DMS53 treated with DMSO at 0.1 percent for 48 hours (cell line): ENCODE measurements at regions not wholly inside any gene's neighbourhood (a gene's known extent, or its start where the extent isn't known, plus 50 kb on each side); places are given as distances from the start of the nearest gene placed in this dataset.

Source experiments
- DNase-seq: peaks from one replicate; lab custom pipeline; 2025; ENCODE audit not compliant: unreplicated experiment; lab: John Stamatoyannopoulos, UW

DNA sequence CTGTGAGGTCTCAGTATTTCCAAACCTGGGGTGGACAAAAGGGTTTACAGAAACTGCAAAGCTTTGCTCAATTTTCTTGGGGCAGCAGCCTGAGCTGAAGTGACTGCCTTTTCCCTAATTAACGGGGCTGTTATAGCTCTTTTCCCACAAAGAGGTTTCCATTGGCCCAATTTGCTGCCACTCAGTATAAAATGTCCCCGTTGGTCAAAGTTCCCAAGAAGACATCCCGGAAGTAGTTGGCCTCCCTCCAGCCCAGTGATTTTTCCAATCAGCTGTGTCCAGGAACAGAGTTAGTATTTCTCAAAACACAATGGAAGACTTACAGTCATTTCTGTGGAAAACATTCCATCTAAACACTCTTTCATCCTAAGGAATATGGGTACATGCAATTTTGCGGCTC lies 643.6 kb downstream of the ACTL7B start:
- DNase-seq = no peak

DNA sequence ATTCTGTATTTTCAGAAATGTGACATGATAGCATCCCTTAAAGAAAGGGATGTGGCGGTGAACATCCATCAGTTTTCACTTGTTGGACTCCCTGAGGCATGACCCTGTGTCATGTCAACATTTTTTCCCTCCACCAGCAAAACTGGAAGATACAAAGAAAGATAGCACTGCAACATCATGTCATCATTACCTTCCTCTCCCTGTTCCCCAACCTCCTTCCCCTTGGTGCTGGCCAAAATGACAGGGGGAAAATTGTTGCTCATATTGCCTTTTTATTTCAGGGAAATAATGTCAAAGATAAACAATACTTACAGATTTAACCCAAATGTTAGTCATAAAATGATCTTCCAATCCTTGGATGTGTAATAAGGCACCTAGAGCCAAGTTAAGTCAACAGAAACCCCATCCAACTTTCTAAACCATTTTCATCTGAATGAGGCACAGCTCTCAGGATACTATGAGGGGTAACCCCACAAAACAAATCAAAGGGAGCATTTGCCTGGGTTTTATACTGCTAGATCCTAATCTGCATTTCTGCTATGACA lies 644.3 kb downstream of the ACTL7B start:
- DNase-seq = no peak

DNA sequence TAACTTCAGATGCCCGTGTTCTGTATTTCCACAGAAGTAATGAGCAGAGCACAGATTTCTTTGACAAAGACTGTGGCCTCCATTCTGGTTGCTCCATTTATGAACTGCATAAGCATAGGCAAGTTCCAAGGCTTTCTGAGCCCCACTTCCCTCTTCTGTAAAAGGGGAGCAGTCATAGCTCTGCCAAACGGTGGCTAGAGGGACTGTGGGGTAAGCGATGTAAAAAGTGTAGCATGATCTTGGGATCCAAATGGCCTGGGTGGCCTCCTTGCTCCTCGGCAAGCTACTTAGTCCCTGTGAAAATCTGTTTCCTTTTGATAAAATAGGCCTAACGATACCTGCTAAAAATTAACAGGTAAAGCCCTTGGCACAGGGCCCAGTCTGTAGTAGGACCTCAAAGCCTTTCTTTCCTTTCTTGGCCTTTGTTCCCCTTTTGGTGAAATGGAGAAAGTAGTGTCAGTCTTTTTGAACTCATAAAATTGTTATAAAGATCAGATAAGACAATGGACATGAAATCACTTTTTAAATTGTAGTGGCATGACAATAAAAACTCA lies 646.6 kb downstream of the ACTL7B start:
- no peak for DNase-seq

DNA sequence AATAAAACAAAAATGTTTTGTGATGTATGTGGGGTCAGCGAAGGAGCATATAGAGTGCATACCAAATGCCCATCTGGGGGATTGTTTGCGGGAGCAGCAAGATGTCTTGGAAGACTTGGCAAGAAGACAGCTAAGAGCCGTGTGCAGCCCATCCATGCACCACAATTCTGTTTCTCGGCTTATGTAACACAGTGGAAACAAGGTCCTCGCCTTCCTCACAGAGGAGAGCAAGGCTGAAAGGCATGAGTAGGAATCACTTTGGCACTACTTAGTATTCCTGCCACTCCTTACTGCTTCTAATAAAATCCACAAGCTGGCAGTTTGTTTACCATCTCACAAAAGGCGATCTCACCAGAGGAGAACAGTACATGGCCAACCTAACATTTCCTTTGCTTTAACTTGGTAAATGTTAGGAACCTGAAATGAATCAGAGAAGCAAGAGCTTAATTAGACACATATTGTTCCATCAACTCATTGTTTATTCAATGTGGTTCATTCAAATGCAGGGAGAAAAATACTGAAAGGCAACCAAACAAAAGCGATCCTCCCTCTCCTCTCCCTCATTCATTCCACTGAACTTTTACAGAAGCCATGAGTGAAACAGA lies 648.1 kb downstream of the ACTL7B start:
- no peak for DNase-seq

DNA sequence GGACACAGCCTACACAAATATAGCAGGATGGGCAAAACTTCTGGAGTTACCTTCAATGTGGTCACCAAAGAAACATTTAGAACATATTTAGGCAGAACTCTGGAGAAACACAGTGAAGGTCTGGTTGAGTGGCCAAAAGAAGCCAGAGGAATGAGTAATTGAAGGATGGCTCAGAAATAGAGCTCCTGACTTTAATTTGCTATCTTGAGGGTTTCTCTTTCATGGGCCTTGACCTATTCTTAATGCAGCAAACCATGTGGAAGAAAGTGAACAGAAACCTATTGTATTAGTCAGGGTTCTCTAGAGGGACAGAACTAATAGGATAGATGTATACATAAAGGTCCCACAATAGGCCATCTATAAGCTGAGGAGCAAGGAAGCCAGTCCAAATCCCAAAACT lies 650.5 kb downstream of the ACTL7B start:
- no peak for DNase-seq

DNA sequence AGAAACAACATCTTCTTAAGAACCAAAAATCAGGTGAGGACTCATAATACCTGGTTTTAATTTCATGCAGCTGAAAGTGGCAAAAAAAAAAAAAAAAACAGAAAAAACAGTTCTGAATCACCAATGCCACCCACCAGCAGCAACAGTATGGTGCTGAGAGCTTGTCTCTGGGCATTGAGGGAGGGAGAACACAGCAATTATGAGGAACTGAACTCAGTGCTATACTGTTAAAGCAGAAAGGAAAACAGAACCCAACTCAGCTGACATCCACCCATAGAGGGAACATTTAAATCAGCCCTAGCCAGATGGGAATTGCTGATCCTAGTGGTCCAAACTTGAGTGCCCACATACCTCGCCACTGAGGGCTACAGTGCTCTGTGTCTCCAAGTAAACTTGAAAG lies 657.9 kb downstream of the ACTL7B start:
- DNase-seq = no peak

DNA sequence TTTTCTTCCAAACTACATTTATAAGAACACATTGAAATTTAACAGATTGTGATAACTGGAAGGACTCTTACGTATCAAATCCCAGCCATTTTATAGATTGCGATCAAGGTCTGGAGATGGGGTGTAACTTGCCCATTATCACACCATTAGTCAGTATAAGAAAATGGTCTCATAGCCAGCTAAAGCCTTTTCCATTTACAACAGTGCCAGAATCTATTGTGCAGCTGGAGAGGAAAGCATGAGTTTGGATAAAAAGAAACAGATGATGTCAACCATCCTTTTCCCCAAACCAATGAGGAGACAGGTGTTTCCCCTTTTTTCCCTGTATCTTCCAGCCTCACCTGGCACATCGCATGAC lies 658.8 kb downstream of the ACTL7B start:
- no peak for DNase-seq

DNA sequence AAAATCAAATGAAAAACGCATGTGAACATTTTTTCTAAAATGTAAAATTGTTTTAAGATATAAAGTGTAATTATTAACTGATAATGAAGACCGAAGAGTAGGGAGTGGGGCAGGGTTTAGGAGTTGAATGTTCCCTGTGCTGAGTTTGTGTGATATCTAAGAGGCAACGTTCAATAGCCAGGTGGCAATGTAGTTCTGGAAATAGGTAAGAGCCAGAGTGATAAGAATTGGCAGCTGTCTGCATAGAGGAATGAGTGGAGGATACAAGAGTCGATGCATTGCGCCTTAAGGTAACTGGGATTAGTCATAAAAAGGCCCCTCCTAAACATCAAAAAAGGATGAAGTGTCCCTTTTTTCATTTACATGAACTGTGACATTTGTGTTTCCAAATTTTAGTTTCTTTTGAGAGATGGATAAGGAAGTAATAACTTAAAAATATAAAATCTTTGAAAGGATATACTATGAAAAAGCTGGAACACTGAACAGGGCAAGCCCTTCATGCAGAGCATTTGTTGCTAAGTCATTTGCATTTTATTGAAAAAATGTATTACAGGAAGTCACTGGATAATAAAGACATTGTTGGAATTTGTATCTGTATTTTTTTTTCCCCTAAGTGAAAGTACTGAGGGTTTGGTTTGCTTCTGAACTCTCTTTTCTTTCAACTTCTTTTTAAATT lies 659.3 kb downstream of the ACTL7B start:
- no peak for DNase-seq

DNA sequence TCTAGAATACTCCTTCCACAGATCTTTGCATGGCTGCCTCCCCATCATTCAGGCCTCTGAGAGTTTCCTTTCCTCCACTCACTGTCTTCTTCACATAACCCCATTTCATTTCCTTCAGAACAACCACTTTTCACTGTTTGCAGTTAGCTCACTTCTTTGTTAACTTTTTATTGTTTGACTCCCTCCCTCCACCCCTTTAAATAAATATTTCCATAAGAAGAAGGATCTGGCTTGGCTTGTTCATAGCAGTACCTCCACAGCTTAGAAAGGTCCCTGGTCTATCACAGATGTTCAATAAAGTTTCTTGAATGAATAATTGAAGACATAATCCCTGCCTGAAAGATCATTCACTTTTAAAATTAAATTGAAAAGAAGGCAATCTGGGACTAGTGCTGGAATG lies 661.6 kb downstream of the ACTL7B start:
- DNase-seq = no peak

DNA sequence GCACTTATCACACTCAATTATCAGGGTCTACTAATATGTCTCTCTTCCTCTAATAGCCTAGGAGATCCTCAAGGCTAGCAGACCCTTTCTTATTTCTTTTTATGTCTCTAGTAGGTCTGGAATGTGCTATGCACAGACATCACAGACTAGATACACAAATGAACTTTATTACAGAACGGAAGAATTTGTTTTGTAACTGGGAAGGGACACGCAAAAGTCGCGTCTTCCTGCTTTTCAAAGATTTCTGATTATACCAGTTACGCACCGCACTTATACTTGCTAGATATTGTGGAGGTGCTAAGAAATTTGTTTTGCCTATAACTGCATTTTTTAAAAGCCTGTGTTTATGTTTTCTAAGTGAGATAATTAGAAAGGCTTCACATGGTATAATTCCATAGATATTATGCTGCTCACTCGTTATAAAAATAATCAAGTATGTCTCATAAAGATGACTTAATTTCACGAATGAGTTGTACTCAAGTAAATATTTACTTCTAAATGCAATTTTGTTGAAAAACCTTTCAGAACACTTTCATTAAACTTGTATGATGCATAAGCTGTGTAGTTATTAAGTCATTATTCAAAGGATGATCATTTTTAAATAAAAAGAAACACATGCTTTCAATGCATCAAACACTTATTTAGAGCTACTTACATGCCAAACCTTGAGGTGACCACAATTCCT lies 662.6 kb downstream of the ACTL7B start:
- no peak for DNase-seq

DNA sequence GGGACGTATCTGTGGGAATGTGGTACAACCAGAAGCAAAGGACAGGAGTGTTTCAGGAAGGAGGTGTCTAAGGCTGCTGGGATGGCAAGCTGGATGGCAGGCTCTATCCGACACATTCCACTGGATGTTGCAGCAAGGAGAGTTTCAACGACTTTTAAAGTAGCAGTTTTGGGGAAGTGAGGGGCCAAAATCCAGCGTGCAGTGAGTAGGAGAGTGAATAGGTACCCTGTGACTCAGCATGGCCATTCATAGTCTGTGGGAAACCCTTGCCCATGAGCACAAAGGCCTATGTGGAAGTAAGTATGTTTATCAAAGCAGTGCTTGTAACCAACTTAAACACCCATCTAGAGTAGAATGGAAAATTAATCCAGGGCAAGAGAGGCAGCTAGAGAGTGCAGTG lies 664.7 kb downstream of the ACTL7B start:
- no peak for DNase-seq

DNA sequence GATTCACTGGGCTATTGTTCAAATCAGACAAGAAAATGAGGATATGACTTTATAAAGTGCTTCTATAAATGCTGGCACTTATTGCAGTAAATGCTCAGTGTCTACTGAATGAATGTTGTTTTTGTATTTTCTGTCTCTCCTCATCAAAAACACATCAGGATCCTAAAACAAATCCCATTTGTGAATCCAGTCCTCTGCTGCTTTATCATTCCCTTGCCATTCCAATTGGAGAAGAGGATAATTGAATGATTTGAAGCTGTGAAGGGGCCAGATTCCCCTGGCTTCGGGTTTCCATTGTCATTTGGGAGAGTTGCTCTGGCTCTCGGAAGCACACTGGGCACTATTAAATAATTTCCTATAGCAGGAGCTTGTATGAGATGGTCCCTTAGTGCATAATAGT lies 666.8 kb downstream of the ACTL7B start:
- DNase-seq = no peak

DNA sequence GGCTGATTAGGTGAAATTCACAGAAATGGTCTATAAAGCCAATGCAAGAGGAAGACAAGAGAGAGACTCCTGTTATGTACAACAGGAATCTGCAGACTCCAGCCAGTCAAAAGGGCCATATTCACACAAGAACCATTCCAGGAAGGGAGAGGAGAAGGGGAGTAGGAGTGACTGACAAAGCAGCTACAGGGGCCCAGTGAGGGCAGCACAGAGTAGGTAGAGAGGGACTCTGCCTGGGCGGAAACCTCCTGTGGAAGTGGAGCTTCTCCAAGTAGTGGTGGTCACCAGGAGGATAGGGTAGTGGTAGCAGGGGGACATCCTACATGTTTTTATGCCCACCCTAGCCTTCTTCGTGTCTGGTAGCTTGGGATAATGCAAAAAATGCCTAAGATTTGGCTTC lies 667.3 kb downstream of the ACTL7B start:
- no peak for DNase-seq

DNA sequence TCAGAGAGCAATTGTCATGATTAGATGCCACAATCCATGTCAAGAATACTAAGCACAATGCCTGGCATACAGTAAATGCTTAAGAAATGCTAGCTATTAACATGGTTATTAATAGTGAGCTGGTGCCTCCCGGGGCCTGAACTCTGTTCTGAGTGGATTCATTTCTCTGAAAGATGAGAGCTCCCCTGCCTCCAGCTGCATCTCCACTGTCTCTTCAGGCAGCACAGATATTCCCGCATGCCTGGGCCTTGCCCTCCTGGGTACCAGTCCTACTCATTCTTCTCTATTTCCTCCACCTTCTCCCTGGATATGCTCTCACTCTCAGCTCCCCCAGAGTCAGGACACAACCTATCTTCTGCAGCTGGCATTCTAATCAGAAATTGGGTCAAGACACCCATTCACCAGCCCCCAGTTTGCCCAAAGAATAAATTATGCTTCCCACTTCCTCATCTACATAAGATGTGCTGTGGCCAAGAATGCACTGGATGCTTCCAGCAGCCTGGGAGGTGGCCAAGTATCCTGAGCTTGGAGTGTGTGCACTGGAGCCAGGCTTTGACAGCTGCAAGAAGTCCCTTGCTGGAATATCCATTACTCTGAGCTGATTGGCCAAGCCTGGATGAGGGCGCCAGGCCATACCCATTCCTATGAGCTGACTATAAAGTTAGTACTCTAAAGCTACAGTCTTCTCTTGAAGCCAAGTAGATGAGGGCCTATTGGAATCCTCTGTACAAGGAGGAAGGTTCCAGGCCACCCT lies 669.0 kb downstream of the ACTL7B start:
- DNase-seq = no peak

DNA sequence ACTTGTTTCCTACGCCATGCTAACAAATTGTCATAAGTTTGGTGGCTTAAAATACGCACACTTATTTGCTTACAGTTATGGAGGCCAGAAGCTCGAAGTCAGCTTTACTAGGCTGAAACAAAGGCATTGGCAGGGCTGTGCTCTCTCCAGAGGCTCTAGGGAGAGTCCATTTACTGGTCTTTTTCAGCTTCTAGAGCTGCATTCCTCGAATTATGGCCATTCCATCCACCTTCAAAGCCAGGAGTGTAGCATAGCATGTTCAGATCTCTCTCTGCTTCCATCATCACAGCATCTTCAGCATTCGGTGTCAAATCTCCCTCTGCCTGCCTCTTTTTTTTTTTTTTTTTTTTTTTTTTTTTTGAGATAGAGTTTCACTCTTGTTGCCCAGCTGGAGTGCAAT lies 670.2 kb downstream of the ACTL7B start:
- no peak for DNase-seq

DNA sequence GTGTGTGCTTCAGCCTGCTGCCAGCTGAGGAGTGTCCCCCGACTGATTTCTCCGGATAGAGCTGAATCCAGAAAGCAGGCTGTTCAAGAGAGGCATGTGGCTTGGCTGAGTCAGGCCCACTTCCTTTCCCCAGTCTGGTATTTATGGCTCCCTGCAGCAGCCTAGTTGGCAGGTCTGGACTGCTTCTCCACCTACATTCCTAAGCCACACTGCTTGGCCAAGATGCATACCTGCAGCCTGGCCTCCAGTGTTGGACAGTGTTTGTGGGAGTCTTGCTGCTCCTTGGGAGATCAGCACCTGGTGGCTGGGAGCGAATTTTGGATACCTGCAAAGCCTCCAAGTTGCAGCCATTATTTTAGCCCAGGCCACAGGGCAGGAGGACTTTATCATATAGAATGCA lies 670.8 kb downstream of the ACTL7B start:
- no peak for DNase-seq

DNA sequence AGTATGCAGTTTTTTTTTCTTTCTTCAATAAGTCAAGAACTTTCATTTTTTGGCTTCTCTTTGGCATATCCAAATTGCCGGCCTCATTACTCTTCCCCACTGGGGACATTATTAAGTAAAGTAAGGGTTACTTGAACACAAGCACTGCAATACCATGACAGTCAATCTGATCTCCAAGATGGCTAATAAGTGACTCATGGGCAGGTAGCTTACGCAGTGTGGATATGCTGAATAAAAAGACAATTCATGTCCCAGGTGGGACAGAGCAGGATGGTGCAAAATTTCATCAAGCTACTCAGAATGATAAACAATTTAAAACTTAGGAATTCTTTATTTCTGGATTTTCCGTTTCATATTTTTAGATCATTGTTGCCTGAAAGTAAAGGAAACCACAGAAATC lies 671.8 kb downstream of the ACTL7B start:
- DNase-seq = no peak

DNA sequence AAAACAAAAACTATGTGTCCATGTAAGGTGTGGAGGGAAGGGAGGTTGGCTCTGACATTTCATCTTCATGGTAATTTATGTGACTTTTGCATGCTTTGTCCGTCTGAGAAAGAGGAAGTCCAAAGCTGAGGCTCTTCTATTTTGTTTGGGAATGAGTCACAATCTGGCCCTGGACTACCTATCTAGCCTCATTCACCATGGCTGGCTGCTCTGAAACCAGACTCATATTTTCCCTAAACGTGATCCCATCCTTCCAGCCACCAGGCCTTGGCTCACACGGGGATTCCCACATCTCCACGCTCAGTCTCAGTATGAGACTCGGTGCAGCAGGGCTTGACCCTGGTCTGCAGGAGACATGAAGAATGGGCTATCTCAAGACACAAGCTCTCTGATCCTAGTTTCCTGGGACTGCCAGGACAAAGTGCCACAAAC lies 672.8 kb downstream of the ACTL7B start:
- no peak for DNase-seq

DNA sequence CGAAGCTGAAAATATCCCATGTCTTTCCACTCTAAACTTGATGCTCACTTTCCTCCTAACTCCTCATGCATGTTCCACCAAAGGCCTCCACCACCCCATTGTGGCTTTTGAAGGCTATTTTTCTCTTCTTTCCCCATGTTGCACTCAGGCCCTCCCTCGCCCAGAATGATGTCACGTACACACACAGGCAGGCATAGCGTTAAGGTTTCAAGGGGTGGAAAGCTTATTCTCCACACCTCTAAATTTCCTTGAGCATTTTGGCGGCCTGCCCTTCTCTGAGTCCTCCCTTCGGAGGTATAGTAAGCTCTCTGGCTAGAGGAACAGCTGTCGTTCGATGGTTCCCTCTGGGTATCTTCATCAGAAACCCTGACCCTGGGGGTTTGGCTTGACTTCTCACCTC lies 673.5 kb downstream of the ACTL7B start:
- DNase-seq = no peak

DNA sequence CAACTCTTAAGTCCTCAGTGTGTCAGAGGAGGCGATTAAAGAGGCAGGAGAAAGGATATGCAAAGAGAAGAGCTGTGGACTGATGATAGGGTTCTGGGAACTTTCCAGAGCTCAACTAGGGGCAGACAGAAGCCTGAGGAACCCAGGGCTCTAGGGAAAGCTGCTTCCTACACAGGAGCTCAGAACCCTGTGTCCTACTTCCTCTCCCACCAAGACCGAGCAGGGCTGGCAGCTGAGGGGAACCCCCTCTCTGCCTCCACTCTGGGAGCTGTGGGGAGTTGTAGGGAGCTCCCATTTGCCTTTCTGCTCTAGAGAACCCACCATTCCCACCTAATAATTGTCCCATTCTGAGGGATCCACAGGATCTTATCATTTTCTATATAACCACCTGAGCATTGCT lies 674.3 kb downstream of the ACTL7B start:
- no peak for DNase-seq

DNA sequence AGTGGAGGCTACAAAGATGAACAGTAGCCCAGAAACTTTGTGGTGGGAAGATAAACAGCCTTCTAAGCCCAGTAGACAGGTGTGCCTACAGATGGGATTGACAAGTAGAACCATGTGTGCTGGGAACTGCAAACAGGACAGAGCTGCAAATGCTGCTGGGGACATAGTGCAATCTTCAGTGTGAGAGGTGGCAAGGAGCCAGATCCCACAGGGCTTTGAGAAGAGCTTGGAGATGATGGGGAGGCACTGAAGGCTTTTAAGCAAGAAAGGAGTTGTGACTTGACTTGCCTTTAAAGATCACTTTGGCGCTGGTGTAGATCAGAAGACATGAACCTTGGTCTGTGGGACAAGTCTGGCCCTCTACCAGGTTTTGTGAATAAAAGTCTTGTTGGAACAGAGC lies 675.2 kb downstream of the ACTL7B start:
- DNase-seq = peak; percentile 7
